GM19324 (cell line): ENCODE measurements at regions not wholly inside any gene's neighbourhood (a gene's known extent, or its start where the extent isn't known, plus 50 kb on each side); places are given as distances from the start of the nearest gene placed in this dataset.
"Not testable (repeated sequence)": the region's sequence is repeated elsewhere in the genome, so short reads cannot be mapped to it uniquely, and the experiment has no call there.

Experiments used
- ATAC-seq: cut with Tn5 transposase; IDR thresholded peaks from one replicate; pipeline ENCODE4 v1.9.1; 2021; ENCODE audit warnings: mild to moderate bottlenecking, moderate library complexity; ENCODE audit not compliant: unreplicated experiment, low FRiP score

GRCh38 chr3:34884007-34884406, 755.3 kb upstream of the ARPP21 start:
- no peak for ATAC-seq

- ATAC-seq: no peak
These were observed 752.9 kb upstream of the ARPP21 start for GRCh38 chr3:34886443-34886842.

GRCh38 chr3:34889641-34890040, 749.7 kb upstream of the ARPP21 start:
- no peak for ATAC-seq

- ATAC-seq: no peak
These were observed 749.1 kb upstream of the ARPP21 start for GRCh38 chr3:34890247-34890646.

- no peak for ATAC-seq
These were observed 747.4 kb upstream of the ARPP21 start for GRCh38 chr3:34891941-34892340.

GRCh38 chr3:34895841-34896240, 743.5 kb upstream of the ARPP21 start:
- no peak for ATAC-seq

- ATAC-seq: not testable (repeated sequence)
These were observed 729.6 kb upstream of the ARPP21 start for GRCh38 chr3:34909679-34910078.

GRCh38 chr3:34919025-34919424, 720.3 kb upstream of the ARPP21 start:
- ATAC-seq: no peak

GRCh38 chr3:34920806-34921205, 718.5 kb upstream of the ARPP21 start:
- ATAC-seq: no peak

- no peak for ATAC-seq
These were observed 714.4 kb upstream of the ARPP21 start for GRCh38 chr3:34924961-34925360.

- no peak for ATAC-seq
These were observed 713.5 kb upstream of the ARPP21 start for GRCh38 chr3:34925851-34926250.

- ATAC-seq: no peak
These were observed 710.3 kb upstream of the ARPP21 start for GRCh38 chr3:34929036-34929435.

- no peak for ATAC-seq
These were observed 704.7 kb upstream of the ARPP21 start for GRCh38 chr3:34934660-34935059.

- no peak for ATAC-seq
These were observed 700.5 kb upstream of the ARPP21 start for GRCh38 chr3:34938784-34939183.

- no peak for ATAC-seq
These were observed 697.1 kb upstream of the ARPP21 start for GRCh38 chr3:34942256-34942655.

GRCh38 chr3:34947834-34948233, 691.5 kb upstream of the ARPP21 start:
- no peak for ATAC-seq

GRCh38 chr3:34948517-34948916, 690.8 kb upstream of the ARPP21 start:
- no peak for ATAC-seq

GRCh38 chr3:34955680-34956079, 683.6 kb upstream of the ARPP21 start:
- ATAC-seq: no peak

- no peak for ATAC-seq
These were observed 682.8 kb upstream of the ARPP21 start for GRCh38 chr3:34956511-34956910.

GRCh38 chr3:34957677-34958076, 681.6 kb upstream of the ARPP21 start:
- ATAC-seq: no peak

- no peak for ATAC-seq
These were observed 669.8 kb upstream of the ARPP21 start for GRCh38 chr3:34969513-34969912.

- ATAC-seq: no peak
These were observed 666.8 kb upstream of the ARPP21 start for GRCh38 chr3:34972481-34972880.

GRCh38 chr3:34973586-34973985, 665.7 kb upstream of the ARPP21 start:
- ATAC-seq: no peak
